Stimulated activated CD8-positive, alpha-beta memory T cell treated with anti-CD3 and anti-CD28 coated beads, Interleukin-4, amount 100 ng/mL, for 4 hours (primary cell): ENCODE measurements at regions not wholly inside any gene's neighbourhood (a gene's known extent, or its start where the extent isn't known, plus 50 kb on each side); places are given as distances from the start of the nearest gene placed in this dataset.

Experiments
- DNase-seq, 2 donors: peaks; one replicate each; pipeline ENCODE4 v3.0.0-alpha.2; 2020; ENCODE audit warnings: low read depth in 2 of 2, low spot score in 1 of 2

GRCh38 chr11:112400476-112401014, 139.9 kb upstream of the PLET1 start:
- DNase-seq: no peak

GRCh38 chr11:112401036-112401769, 140.5 kb upstream of the PLET1 start:
- DNase-seq: no peak

GRCh38 chr11:112403432-112403831, 142.8 kb upstream of the PLET1 start:
- no peak for DNase-seq

- no peak for DNase-seq
Observed at GRCh38 chr11:112404112-112404511, 143.5 kb upstream of the PLET1 start.

GRCh38 chr11:112408517-112408916, 147.9 kb upstream of the PLET1 start:
- no peak for DNase-seq

- DNase-seq: no peak
Observed at GRCh38 chr11:112410325-112410724, 149.7 kb upstream of the PLET1 start.

GRCh38 chr11:112412383-112412782, 151.7 kb upstream of the PLET1 start:
- DNase-seq: no peak

GRCh38 chr11:112417339-112417738, 156.7 kb upstream of the PLET1 start:
- no peak for DNase-seq

GRCh38 chr11:112418438-112418837, 157.8 kb upstream of the PLET1 start:
- no peak for DNase-seq

- DNase-seq: no peak
Observed at GRCh38 chr11:112421879-112422278, 161.2 kb upstream of the PLET1 start.

GRCh38 chr11:112425121-112425520, 164.5 kb upstream of the PLET1 start:
- DNase-seq: no peak

GRCh38 chr11:112437096-112437495, 176.4 kb upstream of the PLET1 start:
- DNase-seq: no peak

GRCh38 chr11:112439614-112440013, 179.0 kb upstream of the PLET1 start:
- DNase-seq: no peak

- no peak for DNase-seq
Observed at GRCh38 chr11:112440518-112440917, 179.9 kb upstream of the PLET1 start.

- no peak for DNase-seq
Observed at GRCh38 chr11:112448168-112448567, 187.5 kb upstream of the PLET1 start.

GRCh38 chr11:112448806-112449205, 188.1 kb upstream of the PLET1 start:
- no peak for DNase-seq

- no peak for DNase-seq
Observed at GRCh38 chr11:112451250-112451649, 190.6 kb upstream of the PLET1 start.

- DNase-seq: no peak
Observed at GRCh38 chr11:112453601-112454577, 193.2 kb upstream of the PLET1 start.

- no peak for DNase-seq
Observed at GRCh38 chr11:112454841-112455240, 194.2 kb upstream of the PLET1 start.

GRCh38 chr11:112455791-112456190, 195.1 kb upstream of the PLET1 start:
- DNase-seq: no peak

GRCh38 chr11:112457532-112457931, 196.9 kb upstream of the PLET1 start:
- no peak for DNase-seq

GRCh38 chr11:112459001-112459400, 198.3 kb upstream of the PLET1 start:
- no peak for DNase-seq
